H9 (cell line): ENCODE measurements at regions not wholly inside any gene's neighbourhood (a gene's known extent, or its start where the extent isn't known, plus 50 kb on each side); places are given as distances from the start of the nearest gene placed in this dataset.

Experiments used
- DNase-seq: peaks from one replicate; pipeline ENCODE4 v3.0.0-alpha.2; 2017
- H2AFZ ChIP-seq: one replicate; pipeline ENCODE4 v1.6.1; 2013; ENCODE audit warnings: mild to moderate bottlenecking, low read length, control low read depth, moderate library complexity
- H2AK5ac ChIP-seq: 2 replicates; pipeline ENCODE4 v1.6.1; 2013; ENCODE audit warnings: low read length, control low read depth, mixed read lengths; ENCODE audit not compliant: insufficient read length
- H2BK120ac ChIP-seq: one replicate; pipeline ENCODE4 v1.6.1; 2013; ENCODE audit warnings: low read depth, mild to moderate bottlenecking, low read length, control low read depth, inconsistent platforms; ENCODE audit not compliant: poor library complexity, severe bottlenecking
- H2BK12ac ChIP-seq: 2 replicates; pipeline ENCODE4 v1.6.1; 2013; ENCODE audit warnings: low read length, control low read depth, mixed read lengths, low read depth; ENCODE audit not compliant: insufficient read length
- H2BK15ac ChIP-seq: 2 replicates; pipeline ENCODE4 v1.6.1; 2013; ENCODE audit warnings: low read depth, low read length, control low read depth
- H2BK20ac ChIP-seq: one replicate; pipeline ENCODE4 v1.6.1; 2013; ENCODE audit warnings: low read depth, mild to moderate bottlenecking, low read length, control low read depth, inconsistent platforms; ENCODE audit not compliant: poor library complexity, severe bottlenecking
- H2BK5ac ChIP-seq: 2 replicates; pipeline ENCODE4 v1.6.1; 2013; ENCODE audit warnings: low read length, control low read depth, mixed read lengths; ENCODE audit not compliant: insufficient read length
- H3K14ac ChIP-seq: 2 replicates; pipeline ENCODE4 v1.6.1; 2013; ENCODE audit warnings: low read length, control low read depth; ENCODE audit not compliant: insufficient read depth
- H3K18ac ChIP-seq: 2 replicates; pipeline ENCODE4 v1.6.1; 2013; ENCODE audit warnings: low read depth, mild to moderate bottlenecking, mixed read lengths, low read length, control low read depth; ENCODE audit not compliant: insufficient read length
- H3K23ac ChIP-seq: 2 replicates; pipeline ENCODE4 v1.6.1; 2013; ENCODE audit warnings: low read length, control low read depth, mixed read lengths, low read depth; ENCODE audit not compliant: insufficient read length
- H3K23me2 ChIP-seq: 2 replicates; pipeline ENCODE4 v1.6.1; 2013; ENCODE audit warnings: low read depth, mild to moderate bottlenecking, mixed read lengths, low read length, control low read depth; ENCODE audit not compliant: insufficient read length, poor library complexity, severe bottlenecking
- H3K27ac ChIP-seq: 2 replicates; pipeline ENCODE4 v1.5.1; 2013; ENCODE audit warnings: low read length, control low read depth, mixed read lengths, low read depth; ENCODE audit not compliant: insufficient read length
- H3K27me3 ChIP-seq: 2 replicates; pipeline ENCODE4 v1.6.1; 2013; ENCODE audit warnings: low read length, control low read depth, inconsistent platforms; ENCODE audit not compliant: insufficient read depth
- H3K4ac ChIP-seq: 2 replicates; pipeline ENCODE4 v1.6.1; 2013; ENCODE audit warnings: low read depth, mild to moderate bottlenecking, control low read depth, inconsistent platforms, low read length, moderate library complexity
- H3K4me1 ChIP-seq: 2 replicates; pipeline ENCODE4 v1.6.1; 2013; ENCODE audit warnings: low read length, control low read depth, inconsistent platforms; ENCODE audit not compliant: insufficient read depth
- H3K4me2 ChIP-seq: 2 replicates; pipeline ENCODE4 v1.6.1; 2013; ENCODE audit warnings: low read length, control low read depth, mixed read lengths; ENCODE audit not compliant: insufficient read length, insufficient read depth
- H3K56ac ChIP-seq: 2 replicates; pipeline ENCODE4 v1.6.1; 2013; ENCODE audit warnings: low read depth, mild to moderate bottlenecking, mixed read lengths, low read length, control low read depth; ENCODE audit not compliant: insufficient read length
- H3K79me1 ChIP-seq: 2 replicates; pipeline ENCODE4 v1.6.1; 2013; ENCODE audit warnings: low read depth, mild to moderate bottlenecking, moderate library complexity, low read length, control low read depth, inconsistent platforms; ENCODE audit not compliant: insufficient read depth, poor library complexity, severe bottlenecking
- H3K79me2 ChIP-seq: 2 replicates; pipeline ENCODE4 v1.6.1; 2013; ENCODE audit warnings: low read length, control low read depth, inconsistent platforms; ENCODE audit not compliant: insufficient read depth
- H3K9ac ChIP-seq: 2 replicates; pipeline ENCODE4 v1.6.1; 2013; ENCODE audit warnings: low read length, control low read depth, mixed read lengths; ENCODE audit not compliant: insufficient read length; ENCODE audit errors: extremely low read depth
- H3K9me3 ChIP-seq: one replicate; pipeline ENCODE4 v1.6.1; 2013; ENCODE audit warnings: low read depth, low read length, inconsistent platforms; ENCODE audit not compliant: control insufficient read depth
- H3T11ph ChIP-seq: one replicate; pipeline ENCODE4 v1.6.1; 2013; ENCODE audit warnings: mild to moderate bottlenecking, low read length, control low read depth, inconsistent platforms
- H4K20me1 ChIP-seq: one replicate; pipeline ENCODE4 v1.6.1; 2013; ENCODE audit not compliant: control insufficient read depth, insufficient read length, insufficient read depth
- H4K5ac ChIP-seq: 2 replicates; pipeline ENCODE4 v1.6.1; 2013; ENCODE audit warnings: low read depth, mild to moderate bottlenecking, mixed read lengths, low read length, control low read depth; ENCODE audit not compliant: insufficient read length
- H4K8ac ChIP-seq: replicated peaks from 2 replicates; pipeline ENCODE4 v1.6.1; 2013; ENCODE audit warnings: low read length, control low read depth, mixed read lengths, low read depth; ENCODE audit not compliant: insufficient read length
- H4K91ac ChIP-seq: 2 replicates; pipeline ENCODE4 v1.6.1; 2013; ENCODE audit warnings: low read depth, mild to moderate bottlenecking, moderate library complexity, mixed read lengths, low read length, control low read depth; ENCODE audit not compliant: insufficient read length
- H3K27ac Mint-ChIP-seq, 3 experiments: 2 replicates in 2 of 3; 3 replicates in 1 of 3; pipeline ENCODE4 v1.8.0; 2020 to 2021; ENCODE audit warnings: mixed read lengths in 3 of 3, mild to moderate bottlenecking in 1 of 3, moderate library complexity in 1 of 3
- H3K27me3 Mint-ChIP-seq: 2 replicates; pipeline ENCODE4 v1.8.0; 2021; ENCODE audit warnings: low read depth, mild to moderate bottlenecking, moderate library complexity, mixed read lengths
- H3K36me3 Mint-ChIP-seq, 3 experiments: 2 replicates in 2 of 3; 3 replicates in 1 of 3; pipeline ENCODE4 v1.8.0; 2020 to 2021; ENCODE audit warnings: low read depth in 3 of 3, mixed read lengths in 3 of 3; ENCODE audit not compliant: insufficient read depth in 1 of 3
- H3K4me1 Mint-ChIP-seq, 2 experiments: 2 replicates each; pipeline ENCODE4 v1.8.0; 2020; ENCODE audit warnings: mixed read lengths in 2 of 2
- H3K4me3 Mint-ChIP-seq, 2 experiments: 2 replicates in 1 of 2; 3 replicates in 1 of 2; pipeline ENCODE4 v1.8.0; 2020 to 2021; ENCODE audit warnings: mild to moderate bottlenecking in 2 of 2, mixed read lengths in 2 of 2, moderate library complexity in 1 of 2
- H3K9me3 Mint-ChIP-seq, 2 experiments: 2 replicates in 1 of 2; 3 replicates in 1 of 2; pipeline ENCODE4 v1.8.0; 2020; ENCODE audit warnings: mild to moderate bottlenecking in 2 of 2, mixed read lengths in 2 of 2, moderate library complexity in 1 of 2
- WGBS: extraction: QIAGEN DNeasy Blood & Tissue Kit; methylation state at CpG from one replicate; pipeline ENCODE4 v1.1.7; 2013; ENCODE audit warnings: missing lambda C conversion rate, low lambda C conversion rate, mixed read lengths; ENCODE audit not compliant: insufficient read length; ENCODE audit errors: extremely low coverage; 5-methylcytosine and 5-hydroxymethylcytosine counted together
- TF ChIP-seq, protein P1 (sequence below): fragments of 200-600 bp; sonication (generic); conservative IDR thresholded peaks from 3 replicates; pipeline ENCODE4 v1.8.0; 2021; ENCODE audit warnings: antibody characterized with exemption, mild to moderate bottlenecking

DNA sequence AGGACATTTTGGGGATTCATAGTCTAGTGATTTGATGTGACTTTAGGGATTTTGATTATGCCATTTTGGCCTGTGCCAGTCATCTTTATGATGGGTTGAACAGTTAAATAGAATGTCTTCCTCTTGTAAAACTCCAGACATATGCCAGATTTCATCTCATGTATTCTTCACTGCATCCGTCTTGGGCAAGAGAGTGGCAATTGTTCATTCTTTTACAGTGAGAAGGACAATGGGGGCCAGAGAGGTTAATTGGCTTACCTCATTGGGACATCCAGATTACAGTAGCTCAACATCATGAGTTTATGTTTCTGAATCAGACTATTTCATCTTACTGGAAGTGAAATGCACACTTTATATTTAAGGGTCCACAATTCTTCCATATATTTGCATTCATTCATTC, 108.2 kb upstream of the SLC38A2 start:
- no peak overlapping the region for H3K4ac ChIP-seq
- H2BK12ac ChIP-seq = no peak overlapping the region
- H3T11ph ChIP-seq = no peak overlapping the region
- no peak overlapping the region for H3K4me2 ChIP-seq
- no peak overlapping the region for H3K27ac ChIP-seq
- no peak overlapping the region for H3K56ac ChIP-seq
- no peak overlapping the region for H3K18ac ChIP-seq
- TF ChIP-seq, protein P1, sequence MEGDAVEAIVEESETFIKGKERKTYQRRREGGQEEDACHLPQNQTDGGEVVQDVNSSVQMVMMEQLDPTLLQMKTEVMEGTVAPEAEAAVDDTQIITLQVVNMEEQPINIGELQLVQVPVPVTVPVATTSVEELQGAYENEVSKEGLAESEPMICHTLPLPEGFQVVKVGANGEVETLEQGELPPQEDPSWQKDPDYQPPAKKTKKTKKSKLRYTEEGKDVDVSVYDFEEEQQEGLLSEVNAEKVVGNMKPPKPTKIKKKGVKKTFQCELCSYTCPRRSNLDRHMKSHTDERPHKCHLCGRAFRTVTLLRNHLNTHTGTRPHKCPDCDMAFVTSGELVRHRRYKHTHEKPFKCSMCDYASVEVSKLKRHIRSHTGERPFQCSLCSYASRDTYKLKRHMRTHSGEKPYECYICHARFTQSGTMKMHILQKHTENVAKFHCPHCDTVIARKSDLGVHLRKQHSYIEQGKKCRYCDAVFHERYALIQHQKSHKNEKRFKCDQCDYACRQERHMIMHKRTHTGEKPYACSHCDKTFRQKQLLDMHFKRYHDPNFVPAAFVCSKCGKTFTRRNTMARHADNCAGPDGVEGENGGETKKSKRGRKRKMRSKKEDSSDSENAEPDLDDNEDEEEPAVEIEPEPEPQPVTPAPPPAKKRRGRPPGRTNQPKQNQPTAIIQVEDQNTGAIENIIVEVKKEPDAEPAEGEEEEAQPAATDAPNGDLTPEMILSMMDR = no peak
- H3K4me3 Mint-ChIP-seq = no peak overlapping the region
- no peaks in the 10 kb centered on the region for H3K27me3 Mint-ChIP-seq
- H3K4me1 ChIP-seq = peaks cover 6% of the 10 kb centered on the region
- H4K91ac ChIP-seq = no peak overlapping the region
- H4K20me1 ChIP-seq = no peaks in the 10 kb centered on the region
- H2BK5ac ChIP-seq = no peak overlapping the region
- no peaks in the 10 kb centered on the region for H3K9me3 ChIP-seq
- no peak for DNase-seq
- no peaks in the 10 kb centered on the region for H3K23me2 ChIP-seq
- no peaks in the 10 kb centered on the region for H3K9me3 Mint-ChIP-seq
- H2BK120ac ChIP-seq = no peak overlapping the region
- no peak overlapping the region for H3K23ac ChIP-seq
- H3K9ac ChIP-seq = no peak overlapping the region
- H4K5ac ChIP-seq = no peak overlapping the region
- no peaks in the 10 kb centered on the region for H3K79me1 ChIP-seq
- no CpG with 5 or more reads among the region's 1 CpG for WGBS
- H3K79me2 ChIP-seq = no peaks in the 10 kb centered on the region
- no peak overlapping the region for H2BK20ac ChIP-seq
- H3K27ac Mint-ChIP-seq = no peak overlapping the region
- peaks cover 17 to 21% of the 10 kb centered on the region in 2 experiments for H3K4me1 Mint-ChIP-seq
- H4K8ac ChIP-seq = no peak overlapping the region
- no peak overlapping the region for H3K14ac ChIP-seq
- no peaks in the 10 kb centered on the region for H3K27me3 ChIP-seq
- no peak overlapping the region for H2AK5ac ChIP-seq
- H3K36me3 Mint-ChIP-seq = peaks cover 0 to 4% (median 0%) of the 10 kb centered on the region in 3 experiments; a peak in 1 of 7 replicates
- H2AFZ ChIP-seq = no peak overlapping the region
- no peak overlapping the region for H2BK15ac ChIP-seq
